WTC11 (cell line): ENCODE measurements at regions not wholly inside any gene's neighbourhood (a gene's known extent, or its start where the extent isn't known, plus 50 kb on each side); places are given as distances from the start of the nearest gene placed in this dataset.

Experiments used
- ELF4 ChIP-seq: sonication (generic); formaldehyde crosslinking; IDR thresholded peaks from 2 replicates; pipeline ENCODE4 v1.8.1; 2022; ENCODE audit warnings: low read depth, mild to moderate bottlenecking, moderate library complexity, missing genetic modification reagents
- FOXK1 ChIP-seq: sonication (generic); formaldehyde crosslinking; IDR thresholded peaks from 2 replicates; pipeline ENCODE4 v1.8.0; 2022; ENCODE audit warnings: mild to moderate bottlenecking, moderate library complexity, missing genetic modification reagents
- JUN ChIP-seq: sonication (generic); formaldehyde crosslinking; IDR thresholded peaks from 2 replicates; pipeline ENCODE4 v1.8.0; 2023; ENCODE audit warnings: mild to moderate bottlenecking, missing genetic modification reagents
- MAX ChIP-seq: sonication (generic); formaldehyde crosslinking; IDR thresholded peaks from 2 replicates; pipeline ENCODE4 v1.8.0; 2022; ENCODE audit warnings: mild to moderate bottlenecking, missing genetic modification reagents
- RELA ChIP-seq: sonication (generic); formaldehyde crosslinking; IDR thresholded peaks from 2 replicates; pipeline ENCODE4 v1.8.1; 2022; ENCODE audit warnings: missing genetic modification reagents, mild to moderate bottlenecking, borderline replicate concordance
- SOX15 ChIP-seq: fragments of 250-450 bp; sonication (Bioruptor Pico); IDR thresholded peaks from 2 replicates; pipeline ENCODE4 v1.9.0; 2021; ENCODE audit warnings: mild to moderate bottlenecking
- SP1 ChIP-seq: sonication (generic); formaldehyde crosslinking; conservative IDR thresholded peaks from 2 replicates; pipeline ENCODE4 v1.8.1; 2022; ENCODE audit warnings: missing genetic modification reagents
- STAT6 ChIP-seq: sonication (generic); formaldehyde crosslinking; conservative IDR thresholded peaks from 2 replicates; pipeline ENCODE4 v1.8.1; 2023; ENCODE audit warnings: mild to moderate bottlenecking, low read depth, missing genetic modification reagents, moderate library complexity
- TEAD1 ChIP-seq: sonication (generic); formaldehyde crosslinking; IDR thresholded peaks from 2 replicates; pipeline ENCODE4 v1.8.0; 2022; ENCODE audit warnings: mild to moderate bottlenecking, missing genetic modification reagents
- TF ChIP-seq, protein P1 (sequence below): fragments of 200-600 bp; IDR thresholded peaks from 2 replicates; pipeline ENCODE4 v1.8.0; 2022; ENCODE audit warnings: antibody characterized with exemption
- TF ChIP-seq, protein P2 (sequence below): sonication (generic); formaldehyde crosslinking; IDR thresholded peaks from 2 replicates; pipeline ENCODE4 v1.8.1; 2023; ENCODE audit warnings: mild to moderate bottlenecking, missing genetic modification reagents, moderate library complexity

GRCh38 chr5:43785198-43785597 lies 182.2 kb downstream of the NNT start:
- TF ChIP-seq, protein P1, sequence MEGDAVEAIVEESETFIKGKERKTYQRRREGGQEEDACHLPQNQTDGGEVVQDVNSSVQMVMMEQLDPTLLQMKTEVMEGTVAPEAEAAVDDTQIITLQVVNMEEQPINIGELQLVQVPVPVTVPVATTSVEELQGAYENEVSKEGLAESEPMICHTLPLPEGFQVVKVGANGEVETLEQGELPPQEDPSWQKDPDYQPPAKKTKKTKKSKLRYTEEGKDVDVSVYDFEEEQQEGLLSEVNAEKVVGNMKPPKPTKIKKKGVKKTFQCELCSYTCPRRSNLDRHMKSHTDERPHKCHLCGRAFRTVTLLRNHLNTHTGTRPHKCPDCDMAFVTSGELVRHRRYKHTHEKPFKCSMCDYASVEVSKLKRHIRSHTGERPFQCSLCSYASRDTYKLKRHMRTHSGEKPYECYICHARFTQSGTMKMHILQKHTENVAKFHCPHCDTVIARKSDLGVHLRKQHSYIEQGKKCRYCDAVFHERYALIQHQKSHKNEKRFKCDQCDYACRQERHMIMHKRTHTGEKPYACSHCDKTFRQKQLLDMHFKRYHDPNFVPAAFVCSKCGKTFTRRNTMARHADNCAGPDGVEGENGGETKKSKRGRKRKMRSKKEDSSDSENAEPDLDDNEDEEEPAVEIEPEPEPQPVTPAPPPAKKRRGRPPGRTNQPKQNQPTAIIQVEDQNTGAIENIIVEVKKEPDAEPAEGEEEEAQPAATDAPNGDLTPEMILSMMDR = no peak
- TF ChIP-seq STAT6 (CRISPR knock-in tag) = no peak
- no peak for TF ChIP-seq SP1 (CRISPR knock-in tag)
- TF ChIP-seq JUN (CRISPR knock-in tag) = no peak
- TF ChIP-seq MAX = no peak
- no peak for TF ChIP-seq FOXK1
- TF ChIP-seq, protein P2, sequence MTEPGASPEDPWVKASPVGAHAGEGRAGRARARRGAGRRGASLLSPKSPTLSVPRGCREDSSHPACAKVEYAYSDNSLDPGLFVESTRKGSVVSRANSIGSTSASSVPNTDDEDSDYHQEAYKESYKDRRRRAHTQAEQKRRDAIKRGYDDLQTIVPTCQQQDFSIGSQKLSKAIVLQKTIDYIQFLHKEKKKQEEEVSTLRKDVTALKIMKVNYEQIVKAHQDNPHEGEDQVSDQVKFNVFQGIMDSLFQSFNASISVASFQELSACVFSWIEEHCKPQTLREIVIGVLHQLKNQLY = no peak
- no peak for TF ChIP-seq ELF4 (CRISPR knock-in tag)
- no peak for TF ChIP-seq RELA (CRISPR knock-in tag)
- no peak for TF ChIP-seq TEAD1 (CRISPR knock-in tag)
- TF ChIP-seq SOX15 = no peak
